ENCODE measurements at regions not wholly inside any gene's neighbourhood (a gene's known extent, or its start where the extent isn't known, plus 50 kb on each side); places are given as distances from the start of the nearest gene placed in this dataset.

DNA sequence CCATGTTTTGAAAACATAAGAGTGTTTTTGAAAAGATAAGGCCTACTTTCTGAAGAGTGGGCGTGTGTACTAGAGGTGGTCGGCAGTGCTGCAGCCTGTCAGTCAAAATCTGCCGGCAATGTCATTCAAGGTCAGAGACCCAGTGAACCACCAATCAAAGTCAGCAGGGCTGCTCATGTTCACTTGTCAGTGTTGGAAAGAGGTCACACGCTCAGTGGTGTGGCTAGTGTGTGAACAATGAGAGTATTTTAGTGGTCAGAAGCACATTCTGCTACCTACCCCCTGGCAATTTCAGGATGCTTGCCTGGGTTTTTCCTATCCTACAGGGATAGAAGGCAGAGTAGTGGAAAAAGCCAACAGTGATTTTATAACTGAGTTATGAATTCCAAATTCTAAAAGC lies 278.5 kb upstream of the ONECUT1 start:
- no peak overlapping the region for H3K27ac ChIP-seq (replicated peaks in 1 of 4)
- no peaks in the 10 kb centered on the region for H3K27me3 ChIP-seq
- no peaks in the 10 kb centered on the region for H3K36me3 ChIP-seq
- no peak for DNase-seq (ENCODE audit: extremely low spot score)
- intact Hi-C loops (cut with DNase I): no loop called here
- no peaks in the 10 kb centered on the region for H3K4me1 ChIP-seq
- no peak overlapping the region for H3K4me3 ChIP-seq
- TF ChIP-seq EP300 (IDR thresholded peaks at IDR 0.05) (no peak), POLR2A (IDR thresholded peaks at IDR 0.05; ENCODE audit: low read depth) (no peak), POLR2AphosphoS5 (IDR thresholded peaks at IDR 0.05) (no peak), CTCF (IDR thresholded peaks at IDR 0.05) (no peak)
- no peaks in the 10 kb centered on the region for H3K9me3 ChIP-seq
- WGBS: 59% methylated on average over 4 of the region's 4 CpGs

DNA sequence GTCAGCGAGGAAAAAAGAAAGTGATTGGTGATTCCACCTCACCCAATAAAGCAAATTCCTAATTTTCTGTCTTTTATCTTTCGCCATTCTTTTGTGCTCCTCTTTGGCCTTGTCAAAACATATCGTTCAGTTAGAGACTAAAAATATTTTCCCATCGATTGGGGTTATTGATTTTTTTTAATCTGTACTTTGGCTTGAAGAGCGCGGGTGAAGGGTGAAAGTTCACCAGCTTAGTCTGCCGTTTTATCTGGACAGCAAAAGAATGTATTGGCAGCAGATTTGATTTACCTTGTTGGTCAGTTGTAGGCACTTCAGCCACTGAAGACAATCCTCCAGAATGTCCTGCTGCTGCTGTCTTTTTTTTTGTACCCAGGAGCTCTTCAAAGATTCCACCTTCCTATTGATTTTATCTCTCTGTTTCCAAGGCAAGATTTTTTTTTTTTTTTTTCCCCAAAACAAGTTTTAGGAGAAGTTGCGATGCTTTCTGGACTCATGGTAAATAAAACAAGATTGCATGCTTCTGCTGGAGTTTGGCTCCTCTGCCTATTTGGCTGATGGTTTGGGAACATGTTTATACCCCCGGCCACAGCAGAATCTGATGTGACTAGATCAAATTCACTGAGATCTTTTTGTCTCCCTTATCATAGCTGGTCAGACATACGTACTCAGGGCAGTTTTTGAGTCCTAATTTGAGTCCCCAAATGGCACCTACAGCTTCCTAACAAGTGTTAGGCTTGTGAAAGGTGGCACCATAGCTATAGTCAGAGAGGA lies 269.3 kb upstream of the ONECUT1 start:
- TF ChIP-seq EP300 (IDR thresholded peaks at IDR 0.05) (no peak), POLR2AphosphoS5 (IDR thresholded peaks at IDR 0.05) (no peak), CTCF (IDR thresholded peaks at IDR 0.05) (no peak), POLR2A (IDR thresholded peaks at IDR 0.05; ENCODE audit: low read depth) (no peak)
- no peaks in the 10 kb centered on the region for H3K4me1 ChIP-seq
- WGBS: 77% methylated on average over 10 of the region's 10 CpGs
- no peak overlapping the region for H3K27ac ChIP-seq (replicated peaks in 1 of 4)
- no peak for DNase-seq (ENCODE audit: extremely low spot score)
- no peaks in the 10 kb centered on the region for H3K36me3 ChIP-seq
- H3K27me3 ChIP-seq: no peaks in the 10 kb centered on the region
- intact Hi-C loops (cut with DNase I): no loop called here
- no peak overlapping the region for H3K4me3 ChIP-seq
- peaks cover 0 to 13% (median 0%) of the 10 kb centered on the region in 4 donors for H3K9me3 ChIP-seq

DNA sequence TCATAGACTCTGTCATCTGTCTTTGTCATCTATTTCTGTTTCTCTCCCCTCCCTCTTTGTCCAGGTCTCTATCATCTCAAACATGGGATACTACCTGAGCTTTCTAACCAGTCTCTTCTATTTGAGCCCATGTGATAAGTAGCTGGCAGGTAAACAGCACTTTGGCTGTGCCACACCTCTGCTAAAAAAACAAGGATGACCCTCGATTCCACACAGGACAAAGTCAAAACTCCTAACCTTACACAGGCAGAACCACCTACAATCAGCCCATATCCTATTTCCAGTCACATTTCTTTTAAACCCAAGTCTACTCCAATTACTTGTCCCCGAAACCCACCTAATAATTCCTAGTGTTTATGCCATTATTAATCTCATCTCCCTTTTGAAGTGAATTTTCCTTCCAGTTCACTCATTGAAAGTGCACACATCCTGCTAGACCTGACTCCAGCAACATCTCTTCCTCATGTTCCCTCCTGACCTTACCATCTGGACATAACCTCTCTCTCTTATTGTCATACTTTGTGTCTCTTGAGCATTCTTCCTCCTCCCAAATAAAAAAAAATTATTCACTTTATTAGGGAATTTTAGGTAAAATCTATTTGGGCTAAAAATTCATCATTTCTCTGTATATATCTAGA lies 256.1 kb upstream of the ONECUT1 start:
- Histone ChIP-seq H3K9me3 (peaks cover 0 to 10% (median 5%) of the 10 kb centered on the region in 4 donors), H3K27ac (replicated peaks in 1 of 4) (no peak overlapping the region), H3K4me1 (no peaks in the 10 kb centered on the region), H3K4me3 (no peak overlapping the region), H3K27me3 (no peaks in the 10 kb centered on the region), H3K36me3 (no peaks in the 10 kb centered on the region)
- intact Hi-C loops (cut with DNase I): no loop called here
- DNase-seq (ENCODE audit: extremely low spot score): no peak
- 67% methylated on average over 2 of the region's 2 CpGs for WGBS
- TF ChIP-seq CTCF (IDR thresholded peaks at IDR 0.05) (no peak), POLR2AphosphoS5 (IDR thresholded peaks at IDR 0.05) (no peak), POLR2A (IDR thresholded peaks at IDR 0.05; ENCODE audit: low read depth) (no peak)

DNA sequence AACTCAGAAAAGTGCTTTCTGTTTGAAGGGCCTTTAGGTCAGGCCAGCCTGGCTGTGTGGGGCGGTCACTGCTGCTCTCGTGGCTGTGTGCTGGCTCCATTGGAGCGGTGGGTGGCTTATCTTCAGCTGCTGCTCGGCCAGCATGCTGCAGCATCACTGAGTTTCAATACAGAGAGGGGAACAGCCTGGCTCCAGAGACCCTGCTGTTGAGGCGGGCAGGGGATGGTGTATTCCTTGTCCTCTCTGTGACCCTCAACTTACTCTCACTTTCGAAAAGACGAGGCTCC lies 248.5 kb upstream of the ONECUT1 start:
- H3K27ac ChIP-seq (replicated peaks in 1 of 4): no peak overlapping the region
- intact Hi-C loops (cut with DNase I): no loop called here
- WGBS: 45% methylated on average over 3 of the region's 7 CpGs
- no peaks in the 10 kb centered on the region for H3K4me1 ChIP-seq
- H3K9me3 ChIP-seq: peaks cover 0 to 4% (median 0%) of the 10 kb centered on the region in 4 donors
- no peak for DNase-seq (ENCODE audit: extremely low spot score)
- TF ChIP-seq POLR2A (IDR thresholded peaks at IDR 0.05; ENCODE audit: low read depth) (no peak), POLR2AphosphoS5 (IDR thresholded peaks at IDR 0.05) (no peak), EP300 (IDR thresholded peaks at IDR 0.05) (no peak), CTCF (IDR thresholded peaks at IDR 0.05) (no peak)
- H3K36me3 ChIP-seq: no peaks in the 10 kb centered on the region
- no peak overlapping the region for H3K4me3 ChIP-seq
- H3K27me3 ChIP-seq: peaks cover 0 to 9% (median 0%) of the 10 kb centered on the region in 4 donors

Measured in esophagus muscularis mucosa (tissue), 4 donors.